ENCODE measurements at regions not wholly inside any gene's neighbourhood (a gene's known extent, or its start where the extent isn't known, plus 50 kb on each side); places are given as distances from the start of the nearest gene placed in this dataset.

DNA sequence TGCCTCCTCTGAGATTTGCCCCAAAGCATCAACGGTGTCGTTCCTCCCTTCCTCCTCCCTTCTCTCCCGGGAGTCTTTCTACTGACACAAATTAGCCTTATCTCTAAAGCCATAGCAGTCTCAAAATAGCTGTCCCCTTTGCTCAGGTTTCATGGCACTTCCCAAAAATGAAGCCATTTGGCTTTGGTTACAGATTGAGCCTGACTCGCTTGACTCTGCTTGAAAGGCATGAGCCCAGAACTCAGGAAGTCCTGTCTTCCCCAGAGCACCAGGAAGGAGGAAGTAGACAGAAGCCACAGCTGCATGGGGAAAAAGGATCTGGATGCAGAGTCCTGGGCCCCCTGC lies 234.4 kb upstream of the RGPD4 start:
- no peaks in the 10 kb centered on the region for H3F3A ChIP-seq (ENCODE audit: insufficient read depth, low read depth)
- no peaks in the 10 kb centered on the region for H3K4me1 ChIP-seq (replicated peaks; ENCODE audit: insufficient read depth)
- ChIA-PET POLR2A (ENCODE audit: unreplicated experiment) (no interaction called here), CTCF (no interaction called here)
- H3K9me2 ChIP-seq (ENCODE audit: insufficient read depth): no peaks in the 10 kb centered on the region
- no peak overlapping the region for H3K4me3 ChIP-seq
- no peaks in the 10 kb centered on the region for H3K36me3 ChIP-seq (ENCODE audit: low read depth)
- no TSS peak for BruUV-seq (replicated peaks)
- no peaks in the 10 kb centered on the region for H3K9me3 ChIP-seq (ENCODE audit: insufficient read depth, low read depth)
- intact Hi-C loops (cut with micrococcal nuclease; ENCODE audit: unreplicated experiment): no loop called here
- TF ChIP-seq, protein P1, sequence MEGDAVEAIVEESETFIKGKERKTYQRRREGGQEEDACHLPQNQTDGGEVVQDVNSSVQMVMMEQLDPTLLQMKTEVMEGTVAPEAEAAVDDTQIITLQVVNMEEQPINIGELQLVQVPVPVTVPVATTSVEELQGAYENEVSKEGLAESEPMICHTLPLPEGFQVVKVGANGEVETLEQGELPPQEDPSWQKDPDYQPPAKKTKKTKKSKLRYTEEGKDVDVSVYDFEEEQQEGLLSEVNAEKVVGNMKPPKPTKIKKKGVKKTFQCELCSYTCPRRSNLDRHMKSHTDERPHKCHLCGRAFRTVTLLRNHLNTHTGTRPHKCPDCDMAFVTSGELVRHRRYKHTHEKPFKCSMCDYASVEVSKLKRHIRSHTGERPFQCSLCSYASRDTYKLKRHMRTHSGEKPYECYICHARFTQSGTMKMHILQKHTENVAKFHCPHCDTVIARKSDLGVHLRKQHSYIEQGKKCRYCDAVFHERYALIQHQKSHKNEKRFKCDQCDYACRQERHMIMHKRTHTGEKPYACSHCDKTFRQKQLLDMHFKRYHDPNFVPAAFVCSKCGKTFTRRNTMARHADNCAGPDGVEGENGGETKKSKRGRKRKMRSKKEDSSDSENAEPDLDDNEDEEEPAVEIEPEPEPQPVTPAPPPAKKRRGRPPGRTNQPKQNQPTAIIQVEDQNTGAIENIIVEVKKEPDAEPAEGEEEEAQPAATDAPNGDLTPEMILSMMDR (conservative IDR thresholded peaks at IDR 0.05): no peak
- H4K20me1 ChIP-seq (ENCODE audit: insufficient read depth): no peaks in the 10 kb centered on the region
- no peak overlapping the region for H3K4me2 ChIP-seq
- H3K27me3 ChIP-seq (ENCODE audit: insufficient read depth, low read depth): peaks cover 37% of the 10 kb centered on the region
- DNase-seq: no peak
- H3K79me2 ChIP-seq (ENCODE audit: low read depth): no peaks in the 10 kb centered on the region
- H3K27ac ChIP-seq: no peak overlapping the region
- H2AFZ ChIP-seq: no peak overlapping the region

DNA sequence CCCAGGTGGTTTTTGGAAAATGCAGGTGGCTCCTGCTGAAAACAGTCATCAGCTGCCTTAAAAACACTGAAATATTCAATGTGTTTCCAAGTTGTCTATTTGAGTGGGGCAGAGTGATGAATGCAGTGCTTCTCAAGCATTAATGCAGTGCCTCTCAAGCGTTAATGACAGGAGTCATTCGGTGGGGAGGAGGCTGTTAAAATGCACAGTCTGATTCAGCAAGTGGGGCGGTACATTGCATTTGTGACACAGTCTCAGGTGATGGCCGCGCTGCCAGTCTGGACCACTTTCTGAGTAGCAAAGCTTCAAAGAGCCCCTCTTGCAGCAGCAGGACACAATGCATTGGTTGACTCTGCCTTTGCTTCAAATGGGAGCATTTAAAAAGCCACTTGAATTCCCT lies 231.4 kb upstream of the RGPD4 start:
- Histone ChIP-seq H3K9me3 (ENCODE audit: insufficient read depth, low read depth) (no peaks in the 10 kb centered on the region), H4K20me1 (ENCODE audit: insufficient read depth) (no peaks in the 10 kb centered on the region), H3K4me3 (no peak overlapping the region), H3K79me2 (ENCODE audit: low read depth) (no peaks in the 10 kb centered on the region), H2AFZ (no peak overlapping the region), H3K4me2 (no peak overlapping the region), H3K27me3 (ENCODE audit: insufficient read depth, low read depth) (peaks cover 35% of the 10 kb centered on the region), H3F3A (ENCODE audit: insufficient read depth, low read depth) (no peaks in the 10 kb centered on the region), H3K4me1 (replicated peaks; ENCODE audit: insufficient read depth) (no peaks in the 10 kb centered on the region), H3K36me3 (ENCODE audit: low read depth) (no peaks in the 10 kb centered on the region), H3K9me2 (ENCODE audit: insufficient read depth) (no peaks in the 10 kb centered on the region), H3K27ac (no peak overlapping the region)
- BruUV-seq (replicated peaks): no TSS peak
- intact Hi-C loops (cut with micrococcal nuclease; ENCODE audit: unreplicated experiment): no loop called here
- CTCF ChIA-PET: no interaction called here
- no peak for DNase-seq
- POLR2A ChIA-PET (ENCODE audit: unreplicated experiment): no interaction called here
- TF ChIP-seq, protein P1 (conservative IDR thresholded peaks at IDR 0.05): no peak
- TF ChIP-seq EZH2 (IDR thresholded peaks at IDR 0.05; ENCODE audit: low read depth): no peak

DNA sequence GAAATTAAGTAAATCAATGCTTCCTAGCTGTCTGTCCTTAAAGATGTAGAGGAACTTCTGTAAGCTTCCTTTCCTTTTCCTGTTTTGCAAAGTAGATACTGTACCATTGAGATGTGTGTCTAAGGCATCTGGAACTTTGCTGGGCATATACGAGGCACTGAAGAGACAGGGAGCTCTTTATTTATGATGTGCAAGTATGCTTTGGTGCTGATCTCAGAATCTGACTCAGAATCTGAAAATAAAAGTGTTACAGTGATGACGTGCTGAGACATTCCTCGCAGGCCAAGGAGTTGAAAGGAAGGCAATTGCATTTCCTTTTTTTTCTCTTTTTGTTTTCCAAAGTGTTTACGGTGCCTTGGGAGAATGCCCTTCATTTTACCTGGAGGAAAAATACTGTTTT lies 230.9 kb upstream of the RGPD4 start:
- Histone ChIP-seq H3K4me2 (no peak overlapping the region), H3K4me1 (replicated peaks; ENCODE audit: insufficient read depth) (no peaks in the 10 kb centered on the region)
- POLR2A ChIA-PET (ENCODE audit: unreplicated experiment): no interaction called here

More for the DNA sequence above, 230.9 kb upstream of the RGPD4 start:
- Histone ChIP-seq H3F3A (ENCODE audit: insufficient read depth, low read depth) (no peaks in the 10 kb centered on the region), H2AFZ (no peak overlapping the region), H4K20me1 (ENCODE audit: insufficient read depth) (no peaks in the 10 kb centered on the region), H3K4me3 (no peak overlapping the region), H3K9me3 (ENCODE audit: insufficient read depth, low read depth) (no peaks in the 10 kb centered on the region), H3K79me2 (ENCODE audit: low read depth) (no peaks in the 10 kb centered on the region), H3K27ac (no peak overlapping the region), H3K36me3 (ENCODE audit: low read depth) (no peaks in the 10 kb centered on the region), H3K9me2 (ENCODE audit: insufficient read depth) (no peaks in the 10 kb centered on the region), H3K27me3 (ENCODE audit: insufficient read depth, low read depth) (peaks cover 35% of the 10 kb centered on the region)
- CTCF ChIA-PET: no interaction called here
- DNase-seq: no peak
- BruUV-seq (replicated peaks): no TSS peak
- TF ChIP-seq, protein P1 (conservative IDR thresholded peaks at IDR 0.05): no peak
- TF ChIP-seq EZH2 (IDR thresholded peaks at IDR 0.05; ENCODE audit: low read depth): no peak
- intact Hi-C loops (cut with micrococcal nuclease; ENCODE audit: unreplicated experiment): no loop called here
